ENCODE measurements at regions not wholly inside any gene's neighbourhood (a gene's known extent, or its start where the extent isn't known, plus 50 kb on each side); places are given as distances from the start of the nearest gene placed in this dataset.

DNA sequence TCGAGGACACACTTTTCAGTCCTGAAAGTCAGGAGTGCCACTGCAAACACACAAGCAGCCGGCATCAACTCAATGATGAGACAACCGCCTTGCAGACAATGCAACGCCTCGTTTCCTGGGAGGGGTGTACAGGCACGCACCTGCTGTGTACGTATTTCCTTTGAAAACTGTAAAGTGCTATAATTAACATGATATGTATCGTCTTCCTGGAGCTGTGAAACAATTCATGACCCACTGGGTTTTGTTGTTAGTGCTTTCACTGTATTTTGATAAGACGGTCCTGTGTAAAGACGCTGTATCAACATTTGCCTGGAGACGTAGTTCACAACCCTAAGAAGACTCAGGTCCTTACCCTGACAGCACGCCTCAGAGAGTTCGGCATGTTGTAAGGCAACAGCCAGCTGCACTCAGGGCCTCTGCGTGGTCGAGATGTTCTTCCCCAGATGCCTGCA, 105.7 kb upstream of the ANO1 start:
- TF ChIP-seq, protein P1, sequence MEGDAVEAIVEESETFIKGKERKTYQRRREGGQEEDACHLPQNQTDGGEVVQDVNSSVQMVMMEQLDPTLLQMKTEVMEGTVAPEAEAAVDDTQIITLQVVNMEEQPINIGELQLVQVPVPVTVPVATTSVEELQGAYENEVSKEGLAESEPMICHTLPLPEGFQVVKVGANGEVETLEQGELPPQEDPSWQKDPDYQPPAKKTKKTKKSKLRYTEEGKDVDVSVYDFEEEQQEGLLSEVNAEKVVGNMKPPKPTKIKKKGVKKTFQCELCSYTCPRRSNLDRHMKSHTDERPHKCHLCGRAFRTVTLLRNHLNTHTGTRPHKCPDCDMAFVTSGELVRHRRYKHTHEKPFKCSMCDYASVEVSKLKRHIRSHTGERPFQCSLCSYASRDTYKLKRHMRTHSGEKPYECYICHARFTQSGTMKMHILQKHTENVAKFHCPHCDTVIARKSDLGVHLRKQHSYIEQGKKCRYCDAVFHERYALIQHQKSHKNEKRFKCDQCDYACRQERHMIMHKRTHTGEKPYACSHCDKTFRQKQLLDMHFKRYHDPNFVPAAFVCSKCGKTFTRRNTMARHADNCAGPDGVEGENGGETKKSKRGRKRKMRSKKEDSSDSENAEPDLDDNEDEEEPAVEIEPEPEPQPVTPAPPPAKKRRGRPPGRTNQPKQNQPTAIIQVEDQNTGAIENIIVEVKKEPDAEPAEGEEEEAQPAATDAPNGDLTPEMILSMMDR (IDR thresholded peaks at IDR 0.05; ENCODE audit: insufficient read depth, missing control alignments), result no peak
- DNase-seq (ENCODE audit: insufficient read length, low spot score), result no peak
- FAIRE-seq, result no peak

DNA sequence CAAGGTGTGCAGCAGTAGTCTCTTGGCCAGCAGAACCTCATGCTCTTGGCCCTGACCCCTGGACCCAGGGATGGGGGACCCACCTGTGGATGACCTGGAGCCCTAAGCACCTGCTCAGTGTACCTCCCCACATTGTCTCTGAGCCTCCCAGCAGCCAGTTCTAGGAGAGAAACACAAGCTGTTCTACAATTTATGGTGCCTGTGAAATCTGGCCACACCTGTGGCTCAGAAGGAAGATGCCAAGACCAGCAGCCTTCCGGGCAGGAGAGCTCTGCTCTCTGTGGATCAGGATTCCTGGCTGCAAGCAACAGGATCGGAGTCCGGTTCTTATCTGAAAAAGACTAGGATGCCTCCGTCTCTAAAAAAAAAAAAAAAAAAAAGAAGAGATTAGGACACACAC, 103.6 kb upstream of the ANO1 start:
- TF ChIP-seq, protein P1 (IDR thresholded peaks at IDR 0.05; ENCODE audit: insufficient read depth, missing control alignments), result no peak
- DNase-seq (ENCODE audit: insufficient read length, low spot score) (no peak), FAIRE-seq (no peak)

DNA sequence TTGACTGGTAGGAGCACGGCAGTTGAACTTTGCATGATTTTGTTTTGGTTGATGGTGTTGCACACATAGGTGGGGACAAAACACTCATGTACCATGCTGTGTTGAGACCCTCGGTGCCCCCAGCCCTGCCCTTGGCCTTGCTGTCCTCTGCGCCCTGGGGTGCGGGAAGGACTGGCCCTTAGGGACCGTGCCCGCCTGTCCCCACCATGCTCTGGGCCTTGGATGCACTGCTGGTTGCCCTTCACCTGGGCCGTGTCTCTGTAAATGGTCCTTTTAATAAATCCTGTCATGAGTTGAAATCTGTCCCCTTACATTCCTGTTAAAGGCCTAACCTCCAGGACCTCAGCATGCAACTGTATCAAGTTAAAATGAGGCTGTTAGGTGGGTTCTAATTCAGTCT, 102.3 kb upstream of the ANO1 start:
- TF ChIP-seq, protein P1 (IDR thresholded peaks at IDR 0.05; ENCODE audit: insufficient read depth, missing control alignments), result no peak
- no peak for FAIRE-seq
- no peak for DNase-seq (ENCODE audit: insufficient read length, low spot score)

DNA sequence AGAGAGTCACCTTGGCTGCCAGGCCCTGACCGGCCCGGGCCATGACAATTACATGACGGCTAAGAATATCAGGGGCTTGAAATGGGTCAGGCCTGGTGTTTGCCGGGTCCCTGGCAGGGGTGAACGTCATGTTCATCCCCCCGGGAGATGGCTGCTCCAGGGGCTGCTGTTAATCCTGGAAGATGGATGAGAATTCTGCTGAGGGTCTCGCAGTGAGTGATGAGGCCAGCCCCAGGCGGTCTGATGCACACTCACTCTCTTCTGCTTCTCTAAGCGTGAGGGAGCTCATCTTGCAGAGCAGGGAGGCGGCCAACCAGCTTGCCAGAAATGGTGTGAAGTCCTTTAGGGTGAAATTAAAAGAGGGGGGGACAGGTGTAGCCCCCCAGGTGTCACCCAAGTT, 101.3 kb upstream of the ANO1 start:
- TF ChIP-seq, protein P1 (IDR thresholded peaks at IDR 0.05; ENCODE audit: insufficient read depth, missing control alignments), result no peak
- no peak for DNase-seq (ENCODE audit: insufficient read length, low spot score)
- FAIRE-seq, result no peak

DNA sequence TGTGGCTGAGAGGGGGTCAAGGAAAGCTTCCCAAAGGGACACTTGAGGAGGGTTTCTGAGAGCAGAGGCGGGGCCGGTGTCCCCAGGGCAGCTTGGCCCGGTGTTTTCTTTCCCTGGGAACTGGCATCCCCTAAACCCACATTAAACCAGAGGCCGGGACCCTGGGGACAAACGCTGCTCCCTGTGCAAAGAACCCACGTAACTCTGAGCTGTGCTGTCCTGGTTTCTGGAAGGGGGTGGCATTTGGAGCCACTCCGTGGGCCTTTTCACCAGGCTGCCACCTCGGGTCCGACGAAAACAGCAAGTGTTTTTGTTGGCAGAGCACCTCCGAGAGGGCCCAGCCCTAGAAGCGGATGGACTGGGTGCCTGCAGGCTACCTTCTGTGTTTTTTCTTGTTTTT, 100.2 kb upstream of the ANO1 start:
- DNase-seq (ENCODE audit: insufficient read length, low spot score) (no peak), FAIRE-seq (no peak)
- TF ChIP-seq, protein P1 (IDR thresholded peaks at IDR 0.05; ENCODE audit: insufficient read depth, missing control alignments), result no peak

DNA sequence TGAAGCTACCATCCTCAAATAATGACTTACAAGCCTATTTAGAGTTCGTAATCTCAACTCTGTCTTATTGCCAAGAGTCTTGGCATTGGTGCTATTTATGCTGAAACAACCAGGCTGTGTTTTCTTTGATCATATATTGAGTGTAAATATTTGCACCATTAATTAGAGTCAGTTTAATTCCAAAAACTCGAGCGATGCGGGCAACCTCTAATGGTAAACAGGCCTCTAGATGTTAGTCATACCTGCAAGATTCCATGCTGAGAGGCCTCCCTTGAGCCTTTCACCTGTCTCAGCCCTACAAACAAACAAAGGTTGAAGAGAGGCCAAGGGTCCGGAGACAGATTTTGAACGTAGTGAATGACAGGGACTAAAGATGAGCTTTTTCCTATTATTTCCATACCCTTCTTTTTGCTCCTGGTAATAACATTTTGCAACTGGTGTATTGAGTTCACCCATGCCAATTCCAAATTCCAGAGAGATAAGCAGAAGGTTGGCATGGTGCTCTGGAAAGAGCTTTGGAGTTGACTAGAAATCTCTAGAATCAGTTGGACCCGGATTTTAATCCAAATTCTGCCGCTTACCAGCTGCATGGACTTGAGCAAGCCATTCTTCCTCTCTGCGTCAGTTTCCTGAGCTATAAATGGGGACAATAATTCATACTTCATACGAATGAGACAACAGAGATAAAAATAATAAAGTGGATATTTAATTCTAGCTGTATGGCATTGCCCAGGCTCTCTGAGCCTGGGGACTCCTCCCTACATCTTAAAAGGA, 99.1 kb upstream of the ANO1 start:
- DNase-seq (ENCODE audit: insufficient read length, low spot score), result no peak
- no peak for FAIRE-seq
- TF ChIP-seq, protein P1 (IDR thresholded peaks at IDR 0.05; ENCODE audit: insufficient read depth, missing control alignments), result no peak

DNA sequence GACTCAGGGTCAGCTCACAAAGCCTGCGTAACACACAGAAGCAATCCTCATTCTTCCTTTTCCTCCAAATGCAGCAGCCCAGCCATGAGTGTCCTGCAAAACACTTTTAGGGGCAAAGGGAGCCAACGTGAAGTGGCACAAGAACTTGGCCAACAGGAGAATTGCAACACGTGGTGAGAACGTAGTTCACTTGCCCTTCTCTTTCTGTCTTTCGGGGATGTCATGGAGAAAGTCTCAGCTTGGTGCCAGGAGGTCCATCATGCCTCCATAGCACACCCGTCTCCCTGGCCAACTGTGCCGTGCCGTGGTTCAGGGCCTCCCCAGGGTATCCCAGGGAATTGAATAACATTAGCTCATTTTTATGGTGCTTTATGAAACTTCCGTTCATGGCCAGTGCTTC, 98.5 kb upstream of the ANO1 start:
- TF ChIP-seq, protein P1 (IDR thresholded peaks at IDR 0.05; ENCODE audit: insufficient read depth, missing control alignments), result no peak
- DNase-seq (ENCODE audit: insufficient read length, low spot score) (no peak), FAIRE-seq (no peak)

Measured in D721Med (cell line).